Hematopoietic multipotent progenitor cell treated with erythropoietin and hydrocortisone succinate and interleukin-3 and kit ligand, for 17 days (in vitro differentiated cells): ENCODE measurements at regions not wholly inside any gene's neighbourhood (a gene's known extent, or its start where the extent isn't known, plus 50 kb on each side); places are given as distances from the start of the nearest gene placed in this dataset.
A peak's percentile ranks its signal among the peaks of the same experiment; 100 is the strongest.

Source experiments
- DNase-seq: peaks from one replicate; pipeline ENCODE4 v3.0.0-alpha.2; 2015; ENCODE audit warnings: low spot score

DNA sequence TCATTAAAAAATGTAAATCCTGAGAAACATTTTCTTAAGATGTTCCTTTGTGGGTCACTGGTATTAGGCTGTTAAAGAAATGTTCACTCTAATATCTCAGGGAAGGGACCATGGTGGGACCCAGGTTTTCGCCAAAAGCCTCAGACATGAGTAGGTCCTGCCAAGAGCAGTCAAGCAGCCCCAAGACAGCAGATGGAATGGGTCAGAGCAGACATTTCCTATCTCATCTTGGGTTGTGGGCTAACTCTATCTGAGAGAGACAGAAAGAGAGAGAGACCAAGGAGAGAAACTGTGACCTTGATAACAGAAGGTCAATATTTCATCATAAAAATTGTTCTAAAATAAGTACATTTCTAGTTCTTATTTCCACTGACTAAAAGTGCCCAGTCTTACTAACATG lies 661.7 kb downstream of the TSN start:
- DNase-seq: no peak

DNA sequence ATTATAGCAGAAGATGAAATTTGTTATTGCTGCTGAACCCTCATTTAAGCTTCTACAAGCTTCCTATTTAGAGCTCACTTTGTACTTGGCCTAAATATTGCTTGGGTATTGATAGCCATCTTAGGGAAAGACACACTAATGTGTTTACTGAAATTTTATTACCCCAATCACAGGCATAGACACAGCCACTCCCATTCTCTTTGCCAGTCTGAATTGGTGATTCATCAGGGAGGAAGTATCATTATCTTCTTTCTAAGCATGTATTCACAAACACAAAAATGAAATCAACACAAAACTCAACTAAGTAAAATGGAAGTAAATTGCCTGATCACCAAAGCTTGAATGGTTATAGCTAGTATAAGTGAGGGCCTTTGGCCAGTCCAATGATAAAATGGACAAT lies 666.3 kb downstream of the TSN start:
- no peak for DNase-seq

DNA sequence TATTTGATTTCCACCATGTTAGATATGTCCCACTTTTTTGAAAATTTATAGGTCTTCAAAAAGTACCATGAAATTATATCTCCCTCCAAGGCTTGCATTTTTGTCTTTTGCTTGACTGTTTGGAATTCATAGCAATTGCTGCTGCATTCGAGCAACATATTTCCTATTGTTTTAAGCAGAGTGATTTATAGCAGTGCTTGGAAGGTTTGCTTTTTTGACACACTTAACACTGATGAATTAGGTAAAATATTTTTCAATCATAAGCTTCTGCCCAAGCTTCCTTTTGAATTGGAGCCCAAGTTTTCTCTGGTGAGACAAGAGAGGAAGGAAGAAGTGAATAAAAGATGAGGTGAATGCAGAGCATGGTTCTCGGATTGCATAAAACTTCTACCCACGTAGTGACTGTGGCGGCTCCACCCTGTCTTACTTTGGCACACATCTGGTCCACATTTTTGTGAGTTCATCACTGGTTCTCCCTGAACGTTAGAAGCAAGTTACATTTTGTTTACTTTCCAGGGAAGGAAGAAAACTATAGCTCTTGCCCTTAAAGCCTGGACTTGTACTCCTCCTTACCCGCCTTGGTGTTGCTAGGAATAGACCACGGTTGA lies 667.0 kb downstream of the TSN start:
- DNase-seq: no peak

DNA sequence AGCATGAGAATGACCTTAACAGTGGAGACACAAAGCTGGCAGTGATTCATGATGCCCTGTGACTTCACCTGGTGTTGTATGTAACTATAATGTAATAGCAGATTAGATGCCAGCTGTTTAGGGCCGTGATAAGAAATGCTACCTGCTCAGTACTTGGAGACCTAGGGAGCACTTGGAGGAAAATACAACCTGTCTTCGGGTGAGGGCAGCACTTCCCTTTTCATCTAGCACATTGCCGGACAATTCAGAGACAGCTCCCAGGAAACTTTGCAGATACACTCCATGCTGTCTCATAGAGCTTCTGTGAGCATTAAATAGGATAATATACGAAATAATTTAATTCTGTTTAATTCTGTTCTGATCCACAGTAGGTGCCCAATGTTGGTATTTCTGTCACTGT lies 668.5 kb downstream of the TSN start:
- no peak for DNase-seq

DNA sequence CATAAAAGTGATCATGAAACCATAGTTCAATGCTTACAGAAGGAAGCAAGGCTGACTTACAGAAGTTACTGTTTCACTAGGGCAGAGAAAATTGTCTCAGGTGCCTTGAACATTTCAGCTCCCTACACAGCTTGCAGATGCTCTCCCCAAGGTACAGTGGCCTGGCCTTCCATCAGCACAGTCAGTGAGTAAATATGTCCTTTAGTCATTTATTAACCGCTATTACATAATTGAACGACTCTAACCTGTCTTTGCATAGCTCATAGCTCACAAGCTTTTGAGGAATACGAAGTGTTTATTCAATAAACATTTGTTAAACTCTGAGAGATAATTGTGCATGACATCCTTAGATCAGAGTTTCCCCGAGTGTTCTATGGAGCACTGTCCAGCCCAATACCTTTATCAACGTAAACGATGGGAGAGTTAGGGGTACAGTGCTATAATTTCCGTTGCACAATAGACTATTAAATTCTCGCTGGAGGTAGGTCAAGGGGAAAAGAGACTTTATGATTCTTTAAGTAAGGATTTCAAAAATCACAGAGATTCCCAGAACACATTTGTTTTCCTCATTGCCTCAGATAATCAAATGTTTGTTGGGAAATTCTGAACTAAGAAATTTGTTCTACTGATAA lies 677.8 kb downstream of the TSN start:
- no peak for DNase-seq

DNA sequence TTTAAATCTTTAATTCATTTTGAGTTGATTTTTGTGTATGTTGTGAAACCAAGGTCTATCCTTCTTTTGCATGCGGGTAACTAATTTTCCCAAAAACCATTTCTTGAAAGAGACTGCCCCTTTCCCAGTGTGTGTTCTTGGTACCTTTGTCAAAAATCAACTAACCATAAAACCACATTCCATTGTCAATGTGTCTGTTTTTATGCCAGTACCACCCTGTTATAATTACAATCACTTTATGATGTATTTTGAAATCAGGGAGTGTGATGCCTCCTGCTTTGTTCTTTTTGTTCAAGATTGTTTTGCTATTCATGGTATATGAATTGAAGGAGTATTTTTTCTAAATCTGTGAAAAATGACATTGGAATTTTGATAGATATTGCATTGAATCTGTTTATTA lies 689.6 kb downstream of the TSN start:
- DNase-seq: no peak

DNA sequence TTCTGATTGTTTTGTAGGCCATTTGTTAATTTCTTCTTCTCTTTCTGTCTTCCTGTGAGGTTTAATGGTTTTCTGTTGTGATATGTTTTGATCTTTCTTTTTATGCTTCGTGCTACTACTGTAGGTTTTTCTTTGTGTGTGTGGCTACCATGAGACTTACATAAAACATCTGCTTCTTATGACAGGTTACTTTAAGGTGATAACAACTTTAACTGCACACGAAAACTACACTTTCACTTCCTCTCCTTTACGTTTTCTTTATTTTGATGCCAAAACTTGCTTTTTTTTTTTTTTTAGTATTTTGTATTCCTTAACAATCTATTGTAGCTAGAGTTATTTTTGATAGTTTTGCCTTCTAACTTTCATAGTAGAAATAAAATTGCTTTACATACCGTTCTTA lies 691.3 kb downstream of the TSN start:
- no peak for DNase-seq

DNA sequence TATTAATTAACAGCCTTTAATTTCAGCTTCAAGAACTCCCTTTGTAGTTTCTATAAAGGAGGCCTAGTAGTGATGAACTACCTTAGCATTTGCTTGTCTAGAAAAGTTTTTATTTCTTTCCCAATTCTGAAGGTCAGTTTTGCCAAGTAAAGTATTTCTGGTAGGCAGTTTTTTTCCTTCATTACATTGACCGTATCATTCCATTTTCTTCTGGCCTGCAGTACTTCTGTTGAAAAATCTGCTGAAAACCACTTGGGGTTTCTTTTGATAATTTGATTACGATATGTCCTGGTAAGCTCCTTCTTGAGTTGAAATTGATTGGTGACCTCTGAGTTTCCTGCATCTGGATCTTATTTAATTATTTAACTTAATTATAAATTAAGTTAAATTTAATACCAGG lies 691.8 kb downstream of the TSN start:
- DNase-seq: no peak

DNA sequence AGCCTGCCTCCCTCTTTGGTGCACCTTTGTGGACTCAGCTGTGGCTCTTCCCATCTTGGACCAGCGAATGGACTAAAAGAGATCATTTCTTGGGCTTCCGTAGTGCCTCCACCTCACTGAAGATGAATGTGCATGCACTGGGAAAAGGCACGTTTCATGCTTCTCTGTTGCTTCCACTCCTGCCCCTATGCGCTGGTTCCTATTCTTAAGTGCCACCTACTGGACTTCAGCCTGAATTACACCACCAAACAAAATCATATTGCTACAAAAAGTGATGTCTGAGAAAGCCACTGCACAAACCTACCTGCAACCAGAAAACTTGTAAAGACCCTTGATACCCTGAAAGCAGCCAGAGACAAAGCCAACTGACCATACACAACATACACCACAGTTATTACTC lies 695.6 kb downstream of the TSN start:
- peak; percentile 7 for DNase-seq

DNA sequence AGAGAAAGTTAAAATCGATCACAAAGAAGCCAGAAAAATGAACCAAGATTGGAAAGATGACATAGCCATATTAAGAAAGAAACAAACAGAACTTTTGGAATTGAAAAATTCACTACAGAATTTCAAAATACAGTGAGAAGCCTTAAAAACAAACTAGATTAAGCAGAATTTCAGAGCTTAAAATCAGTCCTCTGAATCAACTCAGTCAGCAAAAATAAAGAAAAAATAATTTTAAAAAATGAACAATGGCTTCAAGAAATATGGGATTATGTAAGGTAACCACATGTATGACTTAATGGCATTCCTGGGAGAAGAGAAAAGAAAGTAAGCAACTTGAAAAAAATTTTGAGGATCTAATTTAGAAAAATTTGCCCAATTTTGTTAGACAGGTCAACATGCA lies 696.2 kb downstream of the TSN start:
- DNase-seq: no peak

DNA sequence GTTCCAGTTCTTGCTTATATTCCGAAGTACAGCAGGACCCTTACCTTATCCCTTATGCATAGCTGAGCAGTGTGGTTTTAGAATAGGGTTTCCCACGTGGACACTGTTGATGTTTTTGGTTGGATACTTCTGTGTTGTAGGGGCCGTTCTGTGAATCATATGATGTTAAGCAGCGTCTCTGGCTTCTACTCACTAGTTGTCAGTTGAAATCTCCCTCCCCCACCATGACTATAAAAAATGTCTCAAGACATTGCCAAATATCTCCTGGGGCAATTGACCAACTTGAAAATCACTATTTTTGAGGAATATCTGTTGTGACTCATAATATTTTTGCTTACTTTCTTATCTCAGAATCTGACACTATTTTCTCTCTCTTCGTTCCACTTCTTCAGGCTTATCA lies 713.7 kb downstream of the TSN start:
- DNase-seq: no peak

DNA sequence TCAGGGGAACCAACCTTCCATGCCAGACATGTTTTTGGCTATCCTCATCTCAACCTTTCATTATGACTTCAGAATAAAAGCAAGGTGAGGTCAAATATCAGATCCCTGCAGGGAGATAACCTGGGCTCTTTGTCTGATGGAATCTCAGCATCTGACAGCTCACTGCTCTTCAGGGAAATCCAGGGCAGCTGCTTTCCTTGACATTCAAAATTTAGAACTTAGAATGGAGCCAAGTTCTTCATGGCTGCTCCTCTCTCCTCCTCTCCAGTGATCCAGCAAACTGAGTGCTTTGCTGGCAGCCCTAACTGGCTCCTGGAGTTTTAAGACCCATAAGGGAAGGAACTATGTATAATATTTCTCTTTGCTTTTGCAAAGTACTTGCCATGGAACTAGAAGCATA lies 716.3 kb downstream of the TSN start:
- no peak for DNase-seq

DNA sequence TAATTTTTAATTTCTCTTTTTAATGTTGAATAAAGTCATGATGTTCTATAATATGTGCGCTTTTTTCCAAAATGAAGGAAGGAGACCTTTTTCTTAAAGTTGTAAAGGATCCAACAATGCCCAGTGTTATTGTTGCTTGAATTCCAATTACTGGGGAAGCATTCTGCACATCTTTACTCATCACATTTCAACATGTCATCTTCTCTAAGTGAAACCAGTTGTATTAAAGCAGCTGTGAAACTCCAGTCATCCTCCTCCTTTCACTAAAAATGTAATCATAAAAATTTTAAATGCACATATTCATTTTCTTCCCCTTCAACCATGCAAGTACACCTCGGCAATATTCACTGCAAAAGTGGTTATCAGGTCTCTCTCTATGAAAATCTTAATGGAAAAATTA lies 722.7 kb downstream of the TSN start:
- DNase-seq: no peak

DNA sequence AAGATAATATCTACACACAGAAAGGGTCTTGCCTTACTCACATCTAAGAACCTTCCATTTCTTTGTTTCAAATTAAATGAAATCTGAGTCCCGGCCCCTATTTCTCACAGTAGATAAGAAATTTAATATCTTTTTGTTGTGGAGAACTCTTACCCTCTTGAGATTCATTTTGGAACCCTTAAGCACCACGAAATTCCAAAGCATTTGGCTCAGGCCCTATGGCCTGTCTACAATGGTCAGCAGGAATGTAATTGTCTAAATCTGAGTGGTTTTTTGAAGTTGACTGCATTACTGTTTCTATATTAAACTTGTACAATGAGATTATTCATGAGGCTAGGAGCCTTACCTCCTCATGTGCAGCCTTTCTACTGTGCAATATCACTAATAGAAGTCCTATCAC lies 723.3 kb downstream of the TSN start:
- no peak for DNase-seq

DNA sequence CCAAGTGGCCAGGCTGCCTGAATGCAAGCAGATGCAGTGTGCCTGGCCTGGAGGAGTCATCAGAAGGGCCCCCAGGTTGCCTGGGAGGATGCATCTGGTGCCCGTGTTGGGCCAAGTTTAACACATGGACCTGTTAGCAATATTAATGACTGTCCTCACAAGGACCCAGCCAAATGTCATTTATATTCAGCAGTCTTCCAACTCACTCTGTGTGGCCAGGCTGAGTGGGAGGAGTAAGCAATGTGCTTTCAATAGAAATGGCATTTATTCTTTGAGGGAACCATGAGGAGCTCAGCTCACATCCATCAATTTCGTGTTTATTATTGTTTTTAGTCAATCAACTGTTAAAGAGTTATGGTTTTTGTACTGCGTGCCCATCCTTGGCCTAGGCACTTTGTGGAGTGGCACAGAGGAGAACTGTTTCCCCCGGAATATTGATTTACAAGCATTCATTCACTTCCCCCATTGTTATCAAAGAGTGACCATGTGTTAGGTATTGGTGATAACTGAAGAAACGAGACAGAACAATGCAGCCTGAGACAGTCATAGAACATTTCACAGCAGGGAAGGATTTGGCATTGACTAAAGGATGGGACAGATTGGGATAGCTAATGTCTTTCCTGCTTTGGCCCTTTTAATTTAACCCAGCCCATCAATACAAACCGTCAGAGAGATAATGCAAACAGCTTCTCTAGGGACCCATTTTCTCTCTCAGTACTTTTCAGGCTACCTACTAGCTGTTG lies 725.2 kb downstream of the TSN start:
- DNase-seq: no peak

DNA sequence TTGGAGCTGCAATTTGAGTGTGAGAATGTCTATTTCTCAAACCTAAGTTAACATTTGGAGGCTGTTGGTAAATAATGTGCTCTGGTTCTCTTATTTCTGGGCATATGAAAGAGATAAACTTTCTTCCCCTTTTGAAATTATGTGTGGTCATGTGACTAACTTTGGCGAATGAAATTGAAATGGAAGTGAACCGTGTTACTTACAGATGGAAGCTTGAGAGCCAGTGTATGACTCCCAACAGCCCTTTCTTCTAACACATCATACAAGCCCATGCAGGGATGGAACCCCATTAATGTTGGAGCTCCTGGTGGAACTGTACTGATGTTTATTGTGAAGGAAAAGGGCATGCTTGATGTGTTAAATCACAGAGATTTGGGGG lies 725.8 kb downstream of the TSN start:
- no peak for DNase-seq

DNA sequence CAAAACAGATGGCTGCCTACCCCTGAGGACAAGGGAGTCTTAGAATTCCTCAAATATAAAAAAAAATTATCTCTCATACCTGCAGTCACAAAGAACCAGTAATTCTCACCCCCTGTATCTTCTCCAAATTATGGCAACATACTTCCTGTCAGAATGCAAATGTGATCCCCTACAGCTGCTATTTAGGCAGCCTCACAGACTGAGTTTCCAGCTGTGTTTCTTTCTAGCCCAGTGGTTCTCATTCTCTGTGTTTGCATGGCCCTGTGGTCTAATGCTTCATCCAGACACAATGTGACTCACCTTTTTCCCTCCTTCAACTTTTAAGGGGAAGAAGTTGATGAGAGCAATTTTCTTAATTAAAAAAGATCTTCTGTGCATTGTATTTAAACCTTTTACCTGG lies 726.3 kb downstream of the TSN start:
- DNase-seq: no peak

DNA sequence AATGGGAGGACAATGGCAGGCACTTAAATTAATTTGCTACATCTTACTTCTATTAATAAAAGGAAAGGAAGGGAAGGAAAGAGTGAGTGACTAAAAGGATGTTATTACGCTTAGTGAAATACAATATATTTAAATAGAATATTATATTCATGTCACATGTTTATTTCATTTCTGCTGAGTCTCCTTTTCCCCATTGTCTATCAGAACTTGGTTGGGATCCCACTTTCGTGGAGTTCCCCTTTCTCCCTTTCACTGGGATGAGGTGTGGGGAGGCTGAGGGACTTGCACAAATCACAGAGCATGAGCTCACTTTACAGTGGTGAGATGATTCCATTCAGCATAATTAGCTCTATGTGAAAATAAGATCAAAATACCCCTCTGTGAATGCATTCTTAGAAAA lies 730.6 kb downstream of the TSN start:
- no peak for DNase-seq

DNA sequence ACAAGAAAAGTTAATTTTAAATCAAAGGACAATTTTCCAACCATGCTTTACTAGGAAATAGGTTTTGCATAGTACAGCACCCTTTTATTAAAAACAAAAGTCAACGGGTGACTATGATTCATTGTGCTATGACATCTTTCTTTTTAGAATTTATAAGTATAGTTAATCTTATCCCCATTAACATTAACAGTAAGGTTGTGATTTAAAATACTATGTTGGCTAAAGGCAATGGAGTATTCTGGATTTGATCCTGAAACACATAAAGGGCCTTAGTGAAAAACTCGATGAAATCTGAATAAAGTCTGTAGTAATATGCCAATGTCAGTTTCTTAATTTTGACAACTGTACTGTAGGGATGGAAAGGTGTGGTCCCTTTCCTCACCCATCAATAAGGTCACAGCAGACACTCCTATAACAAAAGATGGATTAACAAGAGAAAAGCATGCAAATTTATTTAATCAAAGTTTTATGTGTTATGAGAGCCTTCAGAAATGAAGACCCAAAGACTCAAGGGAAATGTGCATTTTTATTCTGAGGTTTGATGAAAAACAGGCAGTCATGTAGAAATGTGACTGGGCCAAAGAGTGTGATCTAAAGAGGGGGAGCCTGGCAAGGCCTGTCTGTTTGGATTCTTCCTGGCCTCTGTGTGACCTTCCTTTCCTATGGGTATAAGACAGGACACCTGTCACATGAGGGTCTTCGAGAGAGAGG lies 731.4 kb downstream of the TSN start:
- DNase-seq: no peak

DNA sequence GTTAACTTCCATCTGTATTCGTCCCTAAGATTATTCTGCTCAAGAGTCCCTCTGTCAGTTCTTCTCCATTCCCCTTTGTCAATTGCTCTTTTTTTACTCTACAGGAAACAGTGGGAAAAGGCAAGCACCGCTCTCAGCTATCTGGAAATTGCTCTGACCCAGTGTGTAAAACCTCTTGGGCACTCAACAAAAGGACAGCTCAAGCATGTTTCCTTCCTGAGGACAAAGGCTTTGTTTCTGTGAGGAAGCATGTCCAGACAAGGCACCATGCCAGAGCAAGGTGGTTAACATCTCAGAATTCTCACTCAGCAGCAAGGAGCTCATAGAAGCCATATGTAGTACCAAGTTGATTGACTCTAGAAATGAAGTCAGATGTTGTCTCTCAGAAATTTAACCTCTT lies 735.6 kb downstream of the TSN start:
- DNase-seq: no peak

DNA sequence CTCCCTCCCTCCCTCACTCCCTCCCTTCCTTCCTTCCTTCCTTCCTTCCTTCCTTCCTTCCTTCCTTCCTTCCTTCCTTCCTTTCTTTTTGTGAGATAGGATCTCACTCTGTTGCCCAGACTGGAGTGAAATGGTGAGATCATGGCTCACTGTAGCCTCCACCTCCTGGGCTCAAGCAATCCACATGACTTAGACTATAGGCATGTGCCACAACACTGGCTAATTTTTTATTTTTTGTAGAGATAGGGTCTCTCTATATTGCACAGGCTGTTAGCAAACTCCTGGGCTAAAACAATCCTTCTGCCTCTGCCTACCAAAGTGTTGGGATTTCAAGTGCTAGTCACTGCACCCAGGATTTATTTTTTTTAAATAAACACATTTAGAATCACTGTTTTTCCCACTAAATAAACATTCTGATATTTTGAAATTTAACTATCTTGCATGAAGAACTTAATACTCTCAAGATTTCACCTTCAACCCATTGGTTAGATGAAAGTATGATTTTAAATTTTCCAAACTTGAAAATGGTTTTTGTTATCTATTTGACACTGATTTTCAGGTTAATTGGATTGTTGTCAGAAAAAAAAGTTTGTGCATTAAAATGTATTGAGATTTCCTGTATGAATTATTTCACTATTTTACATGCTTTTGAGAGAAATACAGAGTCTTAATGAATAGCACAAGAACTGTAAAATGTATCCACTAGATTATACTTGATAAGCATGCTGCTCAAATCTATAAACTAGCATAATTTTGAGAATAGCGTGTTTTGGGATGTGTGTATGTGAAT lies 745.1 kb downstream of the TSN start:
- no peak for DNase-seq

DNA sequence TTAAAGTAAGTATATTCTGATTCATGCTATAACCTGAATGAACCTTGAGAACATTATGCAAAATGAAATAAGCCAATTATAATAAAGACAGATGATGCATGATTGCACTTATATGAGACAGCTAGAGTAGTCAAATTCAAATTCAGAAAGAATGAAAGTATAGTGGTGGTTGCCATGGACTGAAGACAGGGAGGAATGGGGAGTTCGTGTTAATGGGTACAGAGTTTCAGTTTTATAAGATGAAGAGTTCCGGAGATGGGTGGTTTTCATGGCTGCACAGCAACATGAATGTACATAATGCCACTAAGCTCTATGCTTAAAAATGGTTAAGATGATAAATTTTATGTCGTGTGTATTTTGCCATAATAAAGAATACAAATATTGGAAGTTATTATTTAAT lies 751.2 kb downstream of the TSN start:
- DNase-seq: no peak
